ENCODE measurements at regions not wholly inside any gene's neighbourhood (a gene's known extent, or its start where the extent isn't known, plus 50 kb on each side); places are given as distances from the start of the nearest gene placed in this dataset.

- TF ChIP-seq CTCF (conservative IDR thresholded peaks at IDR 0.05; ENCODE audit: low read depth, low read length): no peak
- no peak overlapping the region for H3K4me3 ChIP-seq (ENCODE audit: low read depth, low read length)
- no peak for DNase-seq (ENCODE audit: low read depth)
These were observed 483.9 kb downstream of the KDM4C start for GRCh38 chr9:7241694-7242093.

- no peak for TF ChIP-seq CTCF (conservative IDR thresholded peaks at IDR 0.05; ENCODE audit: low read depth, low read length)
- no peak for DNase-seq (ENCODE audit: low read depth)
- no peak overlapping the region for H3K4me3 ChIP-seq (ENCODE audit: low read depth, low read length)
These were observed 483.0 kb downstream of the KDM4C start for GRCh38 chr9:7240569-7241311.

- no peak for TF ChIP-seq CTCF (conservative IDR thresholded peaks at IDR 0.05; ENCODE audit: low read depth, low read length)
- no peak overlapping the region for H3K4me3 ChIP-seq (ENCODE audit: low read depth, low read length)
- DNase-seq (ENCODE audit: low read depth): no peak
These were observed 481.9 kb downstream of the KDM4C start for GRCh38 chr9:7239708-7240107.

- TF ChIP-seq CTCF (conservative IDR thresholded peaks at IDR 0.05; ENCODE audit: low read depth, low read length): no peak
- H3K4me3 ChIP-seq (ENCODE audit: low read depth, low read length): no peak overlapping the region
- DNase-seq (ENCODE audit: low read depth): no peak
These were observed 480.5 kb downstream of the KDM4C start for GRCh38 chr9:7238247-7238637.

GRCh38 chr9:7237473-7238246, 479.9 kb downstream of the KDM4C start:
- H3K4me3 ChIP-seq (ENCODE audit: low read depth, low read length): no peak overlapping the region
- peak; percentile 4 for DNase-seq (ENCODE audit: low read depth)
- TF ChIP-seq CTCF (conservative IDR thresholded peaks at IDR 0.05; ENCODE audit: low read depth, low read length): no peak

GRCh38 chr9:7236186-7236585, 478.4 kb downstream of the KDM4C start:
- no peak for TF ChIP-seq CTCF (conservative IDR thresholded peaks at IDR 0.05; ENCODE audit: low read depth, low read length)
- no peak overlapping the region for H3K4me3 ChIP-seq (ENCODE audit: low read depth, low read length)
- no peak for DNase-seq (ENCODE audit: low read depth)

All from choroid plexus epithelial cell (primary cell).